ENCODE measurements at regions not wholly inside any gene's neighbourhood (a gene's known extent, or its start where the extent isn't known, plus 50 kb on each side); places are given as distances from the start of the nearest gene placed in this dataset.
"Not testable (repeated sequence)": the region's sequence is repeated elsewhere in the genome, so short reads cannot be mapped to it uniquely, and the experiment has no call there.

- DNase-seq: no peak
These were observed 381.1 kb downstream of the FLRT2 start for GRCh38 chr14:85911044-85911443.

GRCh38 chr14:85909581-85909980, 379.6 kb downstream of the FLRT2 start:
- DNase-seq: no peak

GRCh38 chr14:85907536-85907935, 377.6 kb downstream of the FLRT2 start:
- DNase-seq: no peak

GRCh38 chr14:85897808-85898207, 367.9 kb downstream of the FLRT2 start:
- no peak for DNase-seq

GRCh38 chr14:85895603-85896002, 365.7 kb downstream of the FLRT2 start:
- no peak for DNase-seq

GRCh38 chr14:85892251-85892650, 362.3 kb downstream of the FLRT2 start:
- no peak for DNase-seq

- DNase-seq: no peak
These were observed 354.0 kb downstream of the FLRT2 start for GRCh38 chr14:85883966-85884365.

- no peak for DNase-seq
These were observed 353.2 kb downstream of the FLRT2 start for GRCh38 chr14:85883101-85883500.

- no peak for DNase-seq
These were observed 352.0 kb downstream of the FLRT2 start for GRCh38 chr14:85881935-85882334.

GRCh38 chr14:85878874-85879273, 348.9 kb downstream of the FLRT2 start:
- no peak for DNase-seq

GRCh38 chr14:85873006-85873405, 343.1 kb downstream of the FLRT2 start:
- no peak for DNase-seq

GRCh38 chr14:85867450-85867849, 337.5 kb downstream of the FLRT2 start:
- DNase-seq: no peak

- DNase-seq: no peak
These were observed 335.8 kb downstream of the FLRT2 start for GRCh38 chr14:85865701-85866100.

GRCh38 chr14:85858634-85859033, 328.7 kb downstream of the FLRT2 start:
- no peak for DNase-seq

GRCh38 chr14:85856430-85856829, 326.5 kb downstream of the FLRT2 start:
- DNase-seq: no peak

- no peak for DNase-seq
These were observed 324.1 kb downstream of the FLRT2 start for GRCh38 chr14:85853996-85854526.

GRCh38 chr14:85852906-85853305, 323.0 kb downstream of the FLRT2 start:
- no peak for DNase-seq

- not testable (repeated sequence) for DNase-seq
These were observed 322.2 kb downstream of the FLRT2 start for GRCh38 chr14:85852123-85852522.

GRCh38 chr14:85830549-85830948, 300.6 kb downstream of the FLRT2 start:
- DNase-seq: not testable (repeated sequence)

GRCh38 chr14:85829601-85830000, 299.7 kb downstream of the FLRT2 start:
- not testable (repeated sequence) for DNase-seq

GRCh38 chr14:85824526-85824925, 294.6 kb downstream of the FLRT2 start:
- no peak for DNase-seq

GRCh38 chr14:85822236-85822635, 292.3 kb downstream of the FLRT2 start:
- no peak for DNase-seq

- no peak for DNase-seq
These were observed 287.5 kb downstream of the FLRT2 start for GRCh38 chr14:85817430-85817829.

- DNase-seq: no peak
These were observed 283.1 kb downstream of the FLRT2 start for GRCh38 chr14:85813040-85813439.

- no peak for DNase-seq
These were observed 281.4 kb downstream of the FLRT2 start for GRCh38 chr14:85811340-85811739.

GRCh38 chr14:85799668-85800067, 269.7 kb downstream of the FLRT2 start:
- DNase-seq: no peak

Data from activated gamma-delta T cell treated with Interleukin-2 at 50 U/mL for 16 hours (primary cell).